ENCODE measurements at regions not wholly inside any gene's neighbourhood (a gene's known extent, or its start where the extent isn't known, plus 50 kb on each side); places are given as distances from the start of the nearest gene placed in this dataset.

- 63 to 79% methylated on average over 6 of the region's 6 CpGs for WGBS, 2 donors
- intact Hi-C loops (cut with DNase I; ENCODE audit: low total_unique reads) = no loop called here
- H3K4me3 ChIP-seq (ENCODE audit: low read depth, poor library complexity, severe bottlenecking) = no peak overlapping the region
- DNase-seq (ENCODE audit: low spot score in 2 of 2) = no peak
- TF ChIP-seq POLR2A (IDR thresholded peaks at IDR 0.05) = no peak
- TF ChIP-seq, protein P1, sequence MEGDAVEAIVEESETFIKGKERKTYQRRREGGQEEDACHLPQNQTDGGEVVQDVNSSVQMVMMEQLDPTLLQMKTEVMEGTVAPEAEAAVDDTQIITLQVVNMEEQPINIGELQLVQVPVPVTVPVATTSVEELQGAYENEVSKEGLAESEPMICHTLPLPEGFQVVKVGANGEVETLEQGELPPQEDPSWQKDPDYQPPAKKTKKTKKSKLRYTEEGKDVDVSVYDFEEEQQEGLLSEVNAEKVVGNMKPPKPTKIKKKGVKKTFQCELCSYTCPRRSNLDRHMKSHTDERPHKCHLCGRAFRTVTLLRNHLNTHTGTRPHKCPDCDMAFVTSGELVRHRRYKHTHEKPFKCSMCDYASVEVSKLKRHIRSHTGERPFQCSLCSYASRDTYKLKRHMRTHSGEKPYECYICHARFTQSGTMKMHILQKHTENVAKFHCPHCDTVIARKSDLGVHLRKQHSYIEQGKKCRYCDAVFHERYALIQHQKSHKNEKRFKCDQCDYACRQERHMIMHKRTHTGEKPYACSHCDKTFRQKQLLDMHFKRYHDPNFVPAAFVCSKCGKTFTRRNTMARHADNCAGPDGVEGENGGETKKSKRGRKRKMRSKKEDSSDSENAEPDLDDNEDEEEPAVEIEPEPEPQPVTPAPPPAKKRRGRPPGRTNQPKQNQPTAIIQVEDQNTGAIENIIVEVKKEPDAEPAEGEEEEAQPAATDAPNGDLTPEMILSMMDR (IDR thresholded peaks at IDR 0.05) = no peak
Measured at GRCh38 chr13:109900320-109900719, 113.9 kb upstream of the IRS2 start.

- no peak for TF ChIP-seq POLR2A (IDR thresholded peaks at IDR 0.05)
- TF ChIP-seq, protein P1 (IDR thresholded peaks at IDR 0.05) = no peak
- H3K4me3 ChIP-seq (ENCODE audit: low read depth, poor library complexity, severe bottlenecking) = no peak overlapping the region
- no peak for DNase-seq (ENCODE audit: low spot score in 2 of 2)
- WGBS, 2 donors = 66 to 71% methylated on average over 2 to 3 of the region's 3 CpGs
- intact Hi-C loops (cut with DNase I; ENCODE audit: low total_unique reads) = no loop called here
Measured at GRCh38 chr13:109899748-109900147, 113.4 kb upstream of the IRS2 start.

DNA sequence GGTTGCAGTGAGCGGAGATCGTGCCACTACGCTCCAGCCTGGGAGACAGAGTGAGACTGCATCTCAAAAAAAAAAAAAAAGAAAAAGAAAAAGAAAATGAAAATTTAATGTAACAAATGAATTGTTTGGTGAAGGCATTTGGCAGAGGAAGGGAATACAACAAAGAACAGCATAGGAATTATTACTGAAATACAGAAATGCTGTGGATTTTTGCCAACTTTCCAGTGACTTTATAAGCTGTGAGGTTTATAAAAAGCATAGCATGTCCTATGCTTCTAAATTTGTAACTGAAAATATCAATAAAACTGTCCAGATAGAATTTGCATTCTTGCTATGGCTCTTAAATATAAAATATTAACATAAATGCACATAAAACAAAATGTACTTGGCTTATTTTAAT lies 112.9 kb upstream of the IRS2 start:
- DNase-seq (ENCODE audit: low spot score in 2 of 2) = no peak
- intact Hi-C loops (cut with DNase I; ENCODE audit: low total_unique reads) = no loop called here
- 90 to 94% methylated on average over 3 of the region's 3 CpGs for WGBS, 2 donors
- H3K4me3 ChIP-seq (ENCODE audit: low read depth, poor library complexity, severe bottlenecking) = no peak overlapping the region
- TF ChIP-seq, protein P1 (IDR thresholded peaks at IDR 0.05) = no peak
- no peak for TF ChIP-seq POLR2A (IDR thresholded peaks at IDR 0.05)

DNA sequence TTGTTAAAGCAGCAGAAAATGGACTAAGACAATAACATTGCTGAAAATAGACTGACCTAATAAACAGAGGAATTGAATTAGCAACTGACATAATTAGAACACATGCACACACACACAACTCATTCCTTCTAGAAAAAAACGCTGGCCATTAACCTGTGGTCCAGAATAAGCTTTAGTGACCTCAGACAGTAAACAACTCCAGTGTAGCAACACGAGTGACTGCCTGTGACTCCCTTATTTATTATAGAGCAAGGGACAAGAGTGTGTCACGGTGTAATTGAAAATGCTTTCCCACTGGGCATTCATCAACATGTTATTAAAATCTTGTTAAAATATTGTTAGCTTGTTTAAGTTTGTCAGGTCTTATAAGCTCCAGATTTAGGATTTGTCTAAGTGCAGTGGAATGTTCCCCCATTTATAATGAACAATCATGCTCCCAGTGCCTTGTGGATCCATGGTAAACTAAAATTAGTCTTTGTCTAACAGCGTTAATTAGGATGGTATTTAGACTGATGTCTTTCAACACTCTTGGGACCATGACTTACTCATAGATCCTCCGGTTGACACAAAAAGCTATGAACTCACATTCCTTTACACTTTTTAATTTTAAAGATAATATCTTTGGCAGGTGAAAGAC lies 111.7 kb upstream of the IRS2 start:
- no peak for TF ChIP-seq POLR2A (IDR thresholded peaks at IDR 0.05)
- TF ChIP-seq, protein P1 (IDR thresholded peaks at IDR 0.05) = no peak
- WGBS, 2 donors = 53 to 54% methylated on average over 5 of the region's 5 CpGs
- no peak overlapping the region for H3K4me3 ChIP-seq (ENCODE audit: low read depth, poor library complexity, severe bottlenecking)
- DNase-seq (ENCODE audit: low spot score in 2 of 2) = no peak
- intact Hi-C loops (cut with DNase I; ENCODE audit: low total_unique reads) = no loop called here

DNA sequence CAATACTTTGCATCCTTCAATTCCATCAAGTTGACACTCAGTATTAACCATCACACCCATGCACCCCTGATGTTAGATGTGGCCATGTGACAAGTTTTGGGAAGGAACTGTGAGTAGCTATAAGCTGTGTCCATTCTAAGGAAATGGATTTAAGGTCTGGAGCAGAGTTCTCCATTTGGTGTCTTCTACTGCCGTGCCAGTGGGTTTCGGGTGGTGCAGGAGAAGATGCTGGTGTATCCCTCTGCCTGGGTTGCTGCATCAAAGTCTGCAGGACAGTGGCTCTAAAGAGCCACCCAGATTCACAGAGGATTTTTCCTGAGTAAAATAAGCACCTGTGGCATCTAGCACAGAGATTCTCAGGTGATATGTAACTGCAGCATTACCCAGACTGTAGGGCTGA lies 105.7 kb upstream of the IRS2 start:
- TF ChIP-seq, protein P1 (IDR thresholded peaks at IDR 0.05) = no peak
- TF ChIP-seq POLR2A (IDR thresholded peaks at IDR 0.05) = no peak
- intact Hi-C loops (cut with DNase I; ENCODE audit: low total_unique reads) = no loop called here
- H3K4me3 ChIP-seq (ENCODE audit: low read depth, poor library complexity, severe bottlenecking) = no peak overlapping the region
- no peak for DNase-seq (ENCODE audit: low spot score in 2 of 2)
- 98 to 100% methylated on average over 2 of the region's 2 CpGs for WGBS, 2 donors

DNA sequence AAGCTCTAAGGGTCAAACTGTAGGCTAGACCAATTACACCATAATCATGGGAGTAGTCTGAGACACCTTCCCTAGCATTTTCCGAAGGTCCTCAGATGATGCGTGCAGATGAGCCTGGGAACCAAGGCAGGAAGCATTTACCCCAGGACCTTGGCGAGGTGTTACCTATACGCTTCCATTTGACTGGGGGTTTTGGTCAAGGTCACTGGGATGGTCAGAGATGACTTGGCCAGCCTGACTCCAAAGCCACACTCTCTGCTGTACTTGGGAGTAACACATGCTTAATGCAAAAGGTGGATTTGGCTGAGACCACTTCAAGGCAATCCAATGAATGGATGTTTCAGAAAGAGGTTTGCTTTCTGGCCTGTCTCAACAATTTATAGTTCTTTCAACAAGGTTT lies 98.9 kb upstream of the IRS2 start:
- no peak for TF ChIP-seq POLR2A (IDR thresholded peaks at IDR 0.05)
- TF ChIP-seq, protein P1 (IDR thresholded peaks at IDR 0.05) = no peak
- H3K4me3 ChIP-seq (ENCODE audit: low read depth, poor library complexity, severe bottlenecking) = no peak overlapping the region
- DNase-seq (ENCODE audit: low spot score in 2 of 2) = no peak
- intact Hi-C loops (cut with DNase I; ENCODE audit: low total_unique reads) = no loop called here
- 94% methylated on average over 4 of the region's 4 CpGs for WGBS, 2 donors

All from lower leg skin (tissue), 4 donors.